Activated naive CD4-positive, alpha-beta T cell treated with anti-CD3 and anti-CD28 coated beads, Interleukin-2, amount 50 U/mL, for 72 hours (primary cell): ENCODE measurements at regions not wholly inside any gene's neighbourhood (a gene's known extent, or its start where the extent isn't known, plus 50 kb on each side); places are given as distances from the start of the nearest gene placed in this dataset.
"Not testable (repeated sequence)": the region's sequence is repeated elsewhere in the genome, so short reads cannot be mapped to it uniquely, and the experiment has no call there.

Experiments
- ATAC-seq, 2 donors: fragments of 150-1000 bp; cut with Tn5 transposase; 2 replicates each; pipeline ENCODE4 v1.10.0; 2021; ENCODE audit warnings: mild to moderate bottlenecking in 2 of 2, moderate library complexity in 2 of 2
- DNase-seq, 2 donors: peaks; one replicate each; pipeline ENCODE4 v3.0.0; 2021 to 2022; ENCODE audit warnings: low spot score in 2 of 2
- H3K27ac Mint-ChIP-seq, 2 donors: one replicate each; pipeline ENCODE4 v1.8.0; 2022; ENCODE audit warnings: mild to moderate bottlenecking in 2 of 2, mixed read lengths in 2 of 2
- H3K36me3 Mint-ChIP-seq, 2 donors: one replicate each; pipeline ENCODE4 v1.8.0; 2022; ENCODE audit warnings: mixed read lengths in 2 of 2
- H3K9me3 Mint-ChIP-seq, 2 donors: one replicate each; pipeline ENCODE4 v1.8.0; 2022; ENCODE audit warnings: mixed read lengths in 2 of 2

- DNase-seq (no peak), ATAC-seq (no peak)
- Mint-ChIP-seq H3K9me3 (no peaks in the 10 kb centered on the region), H3K36me3 (peaks cover 0 to 1% of the 10 kb centered on the region in 2 donors), H3K27ac (no peak overlapping the region)
Measured at GRCh38 chr9:21689854-21690253, 112.6 kb upstream of the MTAP start.

DNA sequence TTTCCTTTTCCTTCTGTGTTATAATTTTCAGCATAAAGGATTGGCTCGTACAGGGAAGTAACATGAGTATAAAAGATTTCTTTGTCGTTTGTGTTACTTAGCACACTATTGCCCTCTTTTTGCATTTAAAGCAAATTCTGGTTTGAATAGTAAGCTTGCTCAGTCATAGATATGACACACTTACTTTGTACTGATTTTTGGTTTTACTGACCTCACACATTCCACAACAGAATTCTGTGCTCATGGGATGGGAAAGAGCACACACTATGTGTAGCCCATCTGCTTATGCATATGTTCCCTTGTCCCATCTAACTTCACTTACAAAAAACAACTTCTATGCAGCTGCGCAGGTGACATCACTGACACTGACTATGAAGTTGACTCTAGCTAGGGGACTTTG is 111.9 kb upstream of the MTAP start:
- H3K36me3 Mint-ChIP-seq: peaks cover 0 to 7% of the 10 kb centered on the region in 2 donors
- H3K27ac Mint-ChIP-seq: no peak overlapping the region
- no peaks in the 10 kb centered on the region for H3K9me3 Mint-ChIP-seq

GRCh38 chr9:21692390-21692789 is 110.0 kb upstream of the MTAP start:
- Mint-ChIP-seq H3K27ac (no peak overlapping the region), H3K9me3 (no peaks in the 10 kb centered on the region), H3K36me3 (peaks cover 0 to 7% of the 10 kb centered on the region in 2 donors)
- no peak for ATAC-seq
- DNase-seq: no peak

More for the DNA sequence above, 111.9 kb upstream of the MTAP start:
- ATAC-seq (no peak), DNase-seq (no peak)

- no peak for ATAC-seq
- no peak overlapping the region for H3K27ac Mint-ChIP-seq
Measured at GRCh38 chr9:21694424-21694823, 108.0 kb upstream of the MTAP start.

GRCh38 chr9:21695443-21695842 is 107.0 kb upstream of the MTAP start:
- Mint-ChIP-seq H3K27ac (no peak overlapping the region), H3K9me3 (no peaks in the 10 kb centered on the region), H3K36me3 (peaks cover 0 to 7% of the 10 kb centered on the region in 2 donors)
- ATAC-seq (no peak), DNase-seq (no peak)

More at GRCh38 chr9:21694424-21694823, 108.0 kb upstream of the MTAP start:
- Mint-ChIP-seq H3K9me3 (no peaks in the 10 kb centered on the region), H3K36me3 (peaks cover 0 to 7% of the 10 kb centered on the region in 2 donors)
- no peak for DNase-seq

DNA sequence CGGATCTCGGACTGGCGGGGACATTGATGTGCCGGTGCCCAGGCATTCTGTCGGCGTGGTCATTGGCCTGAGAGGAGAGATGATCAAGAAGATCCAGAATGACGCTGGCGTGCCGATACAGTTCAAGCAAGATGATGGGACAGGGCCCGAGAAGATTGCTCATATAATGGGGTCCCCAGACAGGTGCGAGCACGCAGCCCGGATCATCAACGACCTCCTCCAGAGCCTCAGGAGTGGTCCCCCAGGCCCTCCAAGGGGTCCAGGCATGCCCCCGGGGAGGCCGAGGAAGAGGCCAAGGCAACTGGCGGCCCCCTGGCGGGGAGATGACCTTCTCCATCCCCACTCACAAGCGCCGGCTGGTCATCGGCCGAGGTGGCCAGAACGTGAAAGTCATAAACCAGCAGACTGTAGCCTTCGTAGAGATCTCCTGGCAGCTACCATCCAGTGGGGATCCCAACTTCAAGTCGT is 106.5 kb upstream of the MTAP start:
- ATAC-seq: no peak
- no peak overlapping the region for H3K27ac Mint-ChIP-seq
- peaks cover 0 to 7% of the 10 kb centered on the region in 2 donors for H3K36me3 Mint-ChIP-seq
- no peak for DNase-seq
- no peaks in the 10 kb centered on the region for H3K9me3 Mint-ChIP-seq

DNA sequence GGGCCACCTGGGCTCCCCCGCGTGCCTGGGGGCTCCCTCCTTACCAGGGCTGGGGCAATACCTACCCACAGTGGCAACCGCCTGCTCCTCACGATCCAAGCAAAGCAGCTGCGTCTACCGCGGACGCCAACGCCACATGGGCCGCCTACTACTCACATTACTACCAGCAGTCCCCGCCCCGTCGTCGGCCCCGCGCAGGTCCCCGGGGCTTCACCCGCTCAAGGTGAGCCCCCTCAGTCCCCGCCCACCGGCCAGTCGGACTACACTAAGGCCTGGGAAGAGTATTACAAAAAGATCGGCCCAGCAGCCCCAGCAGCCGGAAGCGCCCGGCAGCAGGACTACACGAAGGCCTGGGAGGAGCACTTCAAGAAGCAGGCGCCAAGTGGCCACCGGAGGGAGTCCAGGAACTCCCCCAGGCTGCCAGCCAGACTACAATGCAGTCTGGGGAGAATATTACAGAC is 106.0 kb upstream of the MTAP start:
- H3K9me3 Mint-ChIP-seq: no peaks in the 10 kb centered on the region
- ATAC-seq: no peak

DNA sequence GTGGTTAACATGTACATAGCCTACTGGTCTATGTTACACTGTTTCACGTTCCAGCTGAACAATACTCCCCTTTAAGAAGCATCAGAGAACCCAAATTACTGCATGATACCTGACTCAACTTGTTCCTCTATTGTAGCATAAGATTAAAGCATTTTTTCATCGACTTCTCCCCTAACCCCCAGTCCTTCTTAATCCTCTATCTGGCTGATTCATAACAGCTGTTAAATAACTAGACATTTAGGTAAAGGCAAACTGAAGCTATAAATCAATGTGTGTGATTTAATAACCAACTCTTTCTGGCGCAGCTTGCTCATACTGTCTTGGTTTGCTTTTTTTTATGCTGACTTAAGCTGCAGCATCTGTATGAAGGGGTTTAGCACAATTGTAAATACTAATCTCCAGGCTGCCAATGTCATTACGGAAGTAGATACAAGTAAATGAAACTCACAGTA is 94.2 kb upstream of the MTAP start:
- DNase-seq (no peak), ATAC-seq (peak in 1 of 2 donors; percentile 31)
- no peaks in the 10 kb centered on the region for H3K36me3 Mint-ChIP-seq
- H3K9me3 Mint-ChIP-seq: no peaks in the 10 kb centered on the region
- H3K27ac Mint-ChIP-seq: no peak overlapping the region

More for the DNA sequence above, 106.0 kb upstream of the MTAP start:
- Mint-ChIP-seq H3K36me3 (peaks cover 0 to 7% of the 10 kb centered on the region in 2 donors), H3K27ac (no peak overlapping the region)
- no peak for DNase-seq

DNA sequence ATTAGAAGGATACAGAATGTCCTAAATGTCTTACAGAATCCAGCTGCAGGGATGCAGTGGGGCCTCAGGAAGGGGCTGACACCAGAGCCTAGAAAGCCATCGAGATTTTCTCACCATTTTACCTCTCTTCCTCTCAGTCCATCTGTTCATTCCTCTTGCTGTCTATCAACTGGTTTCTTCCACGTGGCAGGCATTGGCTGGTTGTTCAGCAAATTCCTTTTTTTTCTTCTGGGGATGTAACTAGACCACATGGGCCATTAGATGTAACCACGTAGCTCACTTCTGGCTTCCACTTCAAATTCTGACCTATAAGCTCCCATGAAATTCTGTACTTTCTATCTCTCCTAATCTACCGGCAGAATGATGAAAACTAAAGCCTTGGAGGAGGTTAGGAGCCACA is 93.6 kb upstream of the MTAP start:
- DNase-seq (no peak), ATAC-seq (no peak)
- no peaks in the 10 kb centered on the region for H3K9me3 Mint-ChIP-seq
- H3K36me3 Mint-ChIP-seq: no peaks in the 10 kb centered on the region
- peak overlapping the region in 1 of 2 donors; percentile 64 for H3K27ac Mint-ChIP-seq

GRCh38 chr9:21709464-21710058 is 92.9 kb upstream of the MTAP start:
- DNase-seq (peak in 1 of 2 donors; percentile 73), ATAC-seq (peak; percentile 46 to 59)
- H3K9me3 Mint-ChIP-seq: no peaks in the 10 kb centered on the region
- H3K27ac Mint-ChIP-seq: peak overlapping the region in 1 of 2 donors; percentile 64
- H3K36me3 Mint-ChIP-seq: no peaks in the 10 kb centered on the region

- H3K9me3 Mint-ChIP-seq: peaks cover 0 to under 1% of the 10 kb centered on the region in 2 donors
- no peak for DNase-seq
- peak; percentile 50 to 65 for ATAC-seq
- H3K36me3 Mint-ChIP-seq: peaks cover 0 to 2% of the 10 kb centered on the region in 2 donors
- no peak overlapping the region for H3K27ac Mint-ChIP-seq
Measured at GRCh38 chr9:21710548-21711191, 91.8 kb upstream of the MTAP start.

DNA sequence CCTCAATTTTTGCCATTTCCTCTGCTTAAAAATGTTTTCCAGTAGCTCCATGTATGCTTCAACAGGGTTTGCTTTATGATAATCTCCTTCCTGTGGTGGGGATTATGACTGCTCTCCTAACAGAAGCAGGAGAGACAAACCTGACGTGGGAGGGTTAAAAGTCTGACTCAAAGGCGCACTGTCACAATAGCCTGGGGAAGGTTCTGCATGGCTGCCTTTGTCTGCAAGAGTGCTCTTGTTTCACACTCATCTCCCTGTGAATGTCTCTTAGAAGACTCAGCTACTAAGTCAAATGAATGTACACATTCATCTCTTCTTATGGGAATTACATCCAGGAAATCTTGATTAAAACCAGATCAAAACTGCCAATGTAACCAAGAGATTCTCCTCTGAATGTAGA is 90.9 kb upstream of the MTAP start:
- ATAC-seq (peak; percentile 75 to 89), DNase-seq (no peak)
- no peak overlapping the region for H3K27ac Mint-ChIP-seq
- H3K36me3 Mint-ChIP-seq: peaks cover 0 to 6% of the 10 kb centered on the region in 2 donors
- H3K9me3 Mint-ChIP-seq: peaks cover 0 to 6% of the 10 kb centered on the region in 2 donors

- ATAC-seq (no peak), DNase-seq (no peak)
- peaks cover 0 to 6% of the 10 kb centered on the region in 2 donors for H3K36me3 Mint-ChIP-seq
- no peak overlapping the region for H3K27ac Mint-ChIP-seq
- peaks cover 0 to 6% of the 10 kb centered on the region in 2 donors for H3K9me3 Mint-ChIP-seq
Measured at GRCh38 chr9:21715408-21715807, 87.0 kb upstream of the MTAP start.

DNA sequence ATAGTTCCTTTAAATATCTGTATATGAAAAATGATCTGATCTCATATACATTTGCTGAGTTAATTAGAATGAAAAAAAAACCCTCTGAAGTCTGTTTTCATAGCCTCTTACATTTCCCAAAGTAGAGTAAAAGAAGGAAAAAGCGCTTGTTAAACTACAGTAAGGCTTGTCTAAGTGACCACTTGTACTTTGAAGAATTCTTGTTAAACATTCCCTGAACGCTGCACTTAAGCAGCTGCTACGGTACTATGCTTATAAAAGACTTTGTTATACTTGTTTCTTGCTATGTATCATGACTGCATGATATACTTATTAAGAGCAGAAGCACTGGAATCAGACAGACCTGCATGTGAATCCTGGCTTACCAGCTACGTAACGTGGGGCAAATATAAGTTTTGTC is 81.7 kb upstream of the MTAP start:
- Mint-ChIP-seq H3K9me3 (peaks cover 0 to 5% of the 10 kb centered on the region in 2 donors), H3K27ac (no peak overlapping the region)

GRCh38 chr9:21727411-21727810 is 75.0 kb upstream of the MTAP start:
- not testable (repeated sequence) for H3K9me3 Mint-ChIP-seq, H3K36me3 Mint-ChIP-seq, ATAC-seq, H3K27ac Mint-ChIP-seq, DNase-seq

More for the DNA sequence above, 81.7 kb upstream of the MTAP start:
- ATAC-seq: no peak
- DNase-seq: no peak
- peaks cover 0 to 3% of the 10 kb centered on the region in 2 donors for H3K36me3 Mint-ChIP-seq

- peaks cover 0 to 8% of the 10 kb centered on the region in 2 donors for H3K9me3 Mint-ChIP-seq
- H3K27ac Mint-ChIP-seq: no peak overlapping the region
- ATAC-seq (no peak), DNase-seq (no peak)
- peaks cover 0 to 6% of the 10 kb centered on the region in 2 donors for H3K36me3 Mint-ChIP-seq
Measured at GRCh38 chr9:21728781-21729180, 73.7 kb upstream of the MTAP start.

DNA sequence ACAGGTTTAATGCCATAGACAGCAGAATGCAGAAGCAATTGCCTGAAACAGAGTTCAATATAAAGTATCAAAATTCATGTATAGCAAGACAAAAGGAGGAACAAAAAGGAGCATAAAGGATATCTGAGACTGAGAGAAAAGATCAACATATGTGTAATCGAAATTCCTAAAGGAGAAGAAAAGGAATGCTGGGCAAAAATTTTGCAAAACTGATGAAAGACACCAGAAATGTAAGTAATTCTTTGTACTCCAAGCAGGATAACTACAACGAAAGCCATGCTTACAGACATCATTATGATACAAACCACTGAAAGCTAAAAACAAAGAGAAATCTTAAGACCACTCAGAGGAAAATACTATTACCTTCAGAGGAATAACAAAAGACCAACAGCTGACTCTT is 72.8 kb upstream of the MTAP start:
- Mint-ChIP-seq H3K36me3 (peaks cover 0 to 6% of the 10 kb centered on the region in 2 donors), H3K27ac (no peak overlapping the region), H3K9me3 (peaks cover 0 to 8% of the 10 kb centered on the region in 2 donors)
- ATAC-seq (no peak), DNase-seq (no peak)
